Gastrocnemius medialis (tissue), 4 donors: ENCODE measurements at regions not wholly inside any gene's neighbourhood (a gene's known extent, or its start where the extent isn't known, plus 50 kb on each side); places are given as distances from the start of the nearest gene placed in this dataset.

Source experiments
- ATAC-seq, 2 donors: fragments of 150-250 bp; one replicate each; pipeline ENCODE4 v1.9.1; 2016
- DNase-seq, 2 donors: peaks; one replicate each; pipeline ENCODE4 v3.0.0-alpha.2; 2019
- H3K27ac ChIP-seq, 4 donors: fragments of 200-600 bp; sonication (generic); 1 replicate in 1 of 4; 2 replicates in 3 of 4; pipeline ENCODE4 v1.5.1; 2016 to 2018; ENCODE audit warnings: mild to moderate bottlenecking in 2 of 4, moderate library complexity in 1 of 4
- H3K27me3 ChIP-seq, 3 donors: fragments of 200-600 bp; sonication (generic) in 2 of 3; 1 replicate in 1 of 3; 2 replicates in 2 of 3; pipeline versions ENCODE4 v1.5.1 to v1.6.0; 2016 to 2019; ENCODE audit warnings: mild to moderate bottlenecking in 1 of 3, moderate library complexity in 1 of 3
- H3K36me3 ChIP-seq, 2 donors: fragments of 200-600 bp; sonication (generic) in 1 of 2; one replicate each; pipeline ENCODE4 v1.5.1; 2017 to 2018
- H3K4me1 ChIP-seq, 2 donors: fragments of 200-600 bp; sonication (generic) in 1 of 2; one replicate each; pipeline ENCODE4 v1.5.1; 2016 to 2017; ENCODE audit warnings: mild to moderate bottlenecking in 2 of 2
- H3K4me3 ChIP-seq, 4 donors: fragments of 200-600 bp; sonication (generic) in 3 of 4; 1 replicate in 1 of 4; 2 replicates in 3 of 4; pipeline ENCODE4 v1.5.1; 2016 to 2019; ENCODE audit warnings: mild to moderate bottlenecking in 2 of 4
- H3K9me3 ChIP-seq, 3 donors: fragments of 200-600 bp; sonication (generic) in 2 of 3; 1 replicate in 1 of 3; 2 replicates in 2 of 3; pipeline ENCODE4 v1.5.1; 2016 to 2019
- POLR2A ChIP-seq, 2 donors: fragments of 450-650 bp; IDR thresholded peaks; one replicate each; pipeline ENCODE4 v1.6.1; 2017; ENCODE audit warnings: antibody characterized with exemption in 2 of 2, mild to moderate bottlenecking in 2 of 2, moderate library complexity in 2 of 2
- in situ Hi-C, 4 donors: fragments of 200-750 bp; cut with MboI; loops; one replicate each; pipeline versions ENCODE4 v1.15.0 to v1.8.0; 2017; ENCODE audit warnings: low sequenced_read_pairs in 4 of 4
- intact Hi-C: fragments of 100-400 bp; cut with DNase I; formaldehyde crosslinking; loops from one replicate; pipeline ENCODE4 v1.15.1; 2023; ENCODE audit warnings: low total_unique reads
- TF ChIP-seq, protein P1 (sequence below), 5 experiments: fragments of 450-650 bp in 3 of 5; fragments of 200-600 bp in 2 of 5; sonication (generic) in 2 of 5; IDR thresholded peaks in 4 of 5; conservative IDR thresholded peaks in 1 of 5; 1 replicate in 4 of 5; 2 replicates in 1 of 5; pipeline ENCODE4 v1.5.1; 2016 to 2019; ENCODE audit warnings: antibody characterized with exemption in 5 of 5, mild to moderate bottlenecking in 3 of 5, moderate library complexity in 3 of 5

DNA sequence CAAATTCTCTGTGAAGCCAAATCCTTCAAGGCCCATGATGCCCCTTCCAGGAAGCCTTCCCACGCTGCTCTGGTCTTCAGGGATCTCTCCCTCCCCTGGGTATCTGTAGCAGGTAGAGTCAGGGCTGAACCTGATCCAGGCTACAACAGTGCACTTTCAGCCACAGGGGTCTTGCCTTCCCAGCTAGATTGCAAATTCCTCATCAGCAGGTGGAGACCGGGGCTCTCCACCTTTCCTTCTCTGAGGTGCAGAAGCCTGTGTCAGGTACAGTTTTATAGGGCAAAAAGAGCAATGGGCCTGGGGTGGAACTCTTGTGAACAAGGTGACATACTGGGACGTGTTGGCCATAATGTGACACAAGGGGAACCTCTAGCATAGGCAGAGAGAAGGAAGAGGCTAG lies 312.9 kb downstream of the MYCN start:
- no peaks in the 10 kb centered on the region for H3K4me1 ChIP-seq
- no peak for ATAC-seq
- H3K27ac ChIP-seq = no peak overlapping the region
- H3K9me3 ChIP-seq = no peaks in the 10 kb centered on the region
- intact Hi-C loops = no loop called here
- no peaks in the 10 kb centered on the region for H3K27me3 ChIP-seq
- H3K4me3 ChIP-seq = no peak overlapping the region
- in situ Hi-C loops = no loop called here
- no peak for DNase-seq
- no peaks in the 10 kb centered on the region for H3K36me3 ChIP-seq
- TF ChIP-seq POLR2A (IDR thresholded peaks at IDR 0.05) = no peak
- TF ChIP-seq, protein P1, sequence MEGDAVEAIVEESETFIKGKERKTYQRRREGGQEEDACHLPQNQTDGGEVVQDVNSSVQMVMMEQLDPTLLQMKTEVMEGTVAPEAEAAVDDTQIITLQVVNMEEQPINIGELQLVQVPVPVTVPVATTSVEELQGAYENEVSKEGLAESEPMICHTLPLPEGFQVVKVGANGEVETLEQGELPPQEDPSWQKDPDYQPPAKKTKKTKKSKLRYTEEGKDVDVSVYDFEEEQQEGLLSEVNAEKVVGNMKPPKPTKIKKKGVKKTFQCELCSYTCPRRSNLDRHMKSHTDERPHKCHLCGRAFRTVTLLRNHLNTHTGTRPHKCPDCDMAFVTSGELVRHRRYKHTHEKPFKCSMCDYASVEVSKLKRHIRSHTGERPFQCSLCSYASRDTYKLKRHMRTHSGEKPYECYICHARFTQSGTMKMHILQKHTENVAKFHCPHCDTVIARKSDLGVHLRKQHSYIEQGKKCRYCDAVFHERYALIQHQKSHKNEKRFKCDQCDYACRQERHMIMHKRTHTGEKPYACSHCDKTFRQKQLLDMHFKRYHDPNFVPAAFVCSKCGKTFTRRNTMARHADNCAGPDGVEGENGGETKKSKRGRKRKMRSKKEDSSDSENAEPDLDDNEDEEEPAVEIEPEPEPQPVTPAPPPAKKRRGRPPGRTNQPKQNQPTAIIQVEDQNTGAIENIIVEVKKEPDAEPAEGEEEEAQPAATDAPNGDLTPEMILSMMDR (IDR thresholded peaks at IDR 0.05 in 4 of 5, conservative IDR thresholded peaks at IDR 0.05 in 1 of 5) = no peak

DNA sequence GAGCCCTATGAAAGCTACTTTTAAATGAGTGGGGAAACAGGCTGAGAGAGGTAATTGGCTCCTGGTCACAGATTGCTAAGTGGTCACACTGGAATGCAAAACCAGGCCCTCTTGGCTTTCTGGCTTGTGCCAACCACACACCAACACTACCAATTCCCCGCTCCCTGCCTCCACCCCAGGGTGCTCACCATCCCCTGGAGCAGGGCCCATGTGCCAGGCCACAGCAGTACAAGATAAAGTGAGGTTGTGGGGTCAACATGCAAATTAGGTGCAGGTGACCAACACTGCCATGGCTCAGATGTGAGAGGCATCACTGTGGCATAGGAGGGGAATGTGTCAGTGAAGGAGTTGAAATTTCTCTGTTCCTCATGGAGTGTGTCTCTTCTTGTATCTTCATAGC lies 312.5 kb downstream of the MYCN start:
- Histone ChIP-seq H3K27ac (no peak overlapping the region), H3K36me3 (no peaks in the 10 kb centered on the region), H3K4me3 (no peak overlapping the region), H3K9me3 (no peaks in the 10 kb centered on the region), H3K27me3 (no peaks in the 10 kb centered on the region), H3K4me1 (no peaks in the 10 kb centered on the region)
- TF ChIP-seq, protein P1 (IDR thresholded peaks at IDR 0.05 in 4 of 5, conservative IDR thresholded peaks at IDR 0.05 in 1 of 5) = no peak
- no peak for TF ChIP-seq POLR2A (IDR thresholded peaks at IDR 0.05)
- in situ Hi-C loops = no loop called here
- no peak for ATAC-seq
- intact Hi-C loops = no loop called here
- no peak for DNase-seq

- in situ Hi-C loops = no loop called here
- no peaks in the 10 kb centered on the region for H3K36me3 ChIP-seq
- no peaks in the 10 kb centered on the region for H3K9me3 ChIP-seq
- H3K4me1 ChIP-seq = peaks cover 0 to under 1% of the 10 kb centered on the region in 2 donors
- intact Hi-C loops = no loop called here
- H3K4me3 ChIP-seq = no peak overlapping the region
- no peak for ATAC-seq
- no peak for TF ChIP-seq POLR2A (IDR thresholded peaks at IDR 0.05)
- TF ChIP-seq, protein P1 (IDR thresholded peaks at IDR 0.05 in 4 of 5, conservative IDR thresholded peaks at IDR 0.05 in 1 of 5) = no peak
- no peak for DNase-seq
- H3K27ac ChIP-seq = no peak overlapping the region
- H3K27me3 ChIP-seq = no peaks in the 10 kb centered on the region
Measured at GRCh38 chr2:16252251-16252650, 311.9 kb downstream of the MYCN start.

- in situ Hi-C loops (no loop called here), intact Hi-C loops (no loop called here)
- Histone ChIP-seq H3K36me3 (no peaks in the 10 kb centered on the region), H3K4me1 (peaks cover 0 to 5% of the 10 kb centered on the region in 2 donors), H3K27me3 (no peaks in the 10 kb centered on the region), H3K9me3 (no peaks in the 10 kb centered on the region), H3K4me3 (no peak overlapping the region), H3K27ac (no peak overlapping the region)
- DNase-seq (no peak), ATAC-seq (no peak)
- TF ChIP-seq, protein P1 (IDR thresholded peaks at IDR 0.05 in 4 of 5, conservative IDR thresholded peaks at IDR 0.05 in 1 of 5) = no peak
- no peak for TF ChIP-seq POLR2A (IDR thresholded peaks at IDR 0.05)
Measured at GRCh38 chr2:16251511-16252225, 311.3 kb downstream of the MYCN start.

- Histone ChIP-seq H3K27ac (no peak overlapping the region), H3K4me1 (peaks cover 0 to 5% of the 10 kb centered on the region in 2 donors), H3K27me3 (no peaks in the 10 kb centered on the region), H3K9me3 (no peaks in the 10 kb centered on the region), H3K36me3 (no peaks in the 10 kb centered on the region), H3K4me3 (no peak overlapping the region)
- ATAC-seq (no peak), DNase-seq (no peak)
- intact Hi-C loops = no loop called here
- in situ Hi-C loops = no loop called here
- TF ChIP-seq, protein P1 (IDR thresholded peaks at IDR 0.05 in 4 of 5, conservative IDR thresholded peaks at IDR 0.05 in 1 of 5) = no peak
- TF ChIP-seq POLR2A (IDR thresholded peaks at IDR 0.05) = no peak
Measured at GRCh38 chr2:16250886-16251285, 310.5 kb downstream of the MYCN start.
